Keratinocyte (primary cell): ENCODE measurements at regions not wholly inside any gene's neighbourhood (a gene's known extent, or its start where the extent isn't known, plus 50 kb on each side); places are given as distances from the start of the nearest gene placed in this dataset.

Experiments
- DNase-seq: peaks from one replicate; pipeline ENCODE4 v3.0.0-alpha.2; 2011; ENCODE audit warnings: low read depth, missing footprints, low spot score
- FAIRE-seq: peaks from 2 replicates; lab custom pipeline; 2011; peaks lifted over from hg19 to GRCh38; lab: Jason Lieb, UNC
- H2AFZ ChIP-seq: 2 replicates; pipeline ENCODE4 v1.6.0; 2012; ENCODE audit warnings: low read length, control low read depth, inconsistent platforms; ENCODE audit not compliant: control insufficient read depth
- H3K27ac ChIP-seq: 2 replicates; pipeline ENCODE4 v1.5.1; 2011; ENCODE audit warnings: low read length; ENCODE audit not compliant: control insufficient read depth, insufficient read depth
- H3K27me3 ChIP-seq: 3 replicates; pipeline ENCODE4 v1.6.0; 2011; ENCODE audit warnings: low read length; ENCODE audit not compliant: control insufficient read depth, insufficient read depth; ENCODE audit errors: extremely low read depth
- H3K36me3 ChIP-seq, 2 experiments: 2 replicates in 1 of 2; 3 replicates in 1 of 2; pipeline ENCODE4 v1.5.1; 2011; ENCODE audit warnings: low read length in 2 of 2, mild to moderate bottlenecking in 1 of 2; ENCODE audit not compliant: control insufficient read depth in 2 of 2, insufficient read depth in 2 of 2; ENCODE audit errors: extremely low read depth in 1 of 2
- H3K4me1 ChIP-seq: 3 replicates; pipeline ENCODE4 v1.5.1; 2011; ENCODE audit warnings: low read length; ENCODE audit not compliant: control insufficient read depth, insufficient read depth; ENCODE audit errors: extremely low read depth
- H3K4me2 ChIP-seq: 3 replicates; pipeline ENCODE4 v1.6.0; 2011; ENCODE audit warnings: low read depth, low read length; ENCODE audit not compliant: control insufficient read depth, insufficient read depth; ENCODE audit errors: extremely low read depth
- H3K4me3 ChIP-seq, 3 experiments: fragments of 200-600 bp in 1 of 3; sonication (generic) in 1 of 3; 2 replicates in 2 of 3; 3 replicates in 1 of 3; pipeline ENCODE4 v1.5.1; 2011 to 2016; ENCODE audit warnings: low read length in 3 of 3, mild to moderate bottlenecking in 3 of 3, control low read depth in 2 of 3, inconsistent platforms in 1 of 3, low read depth in 1 of 3, mixed read lengths in 1 of 3, mixed run types in 1 of 3, moderate library complexity in 1 of 3; ENCODE audit not compliant: control insufficient read depth in 2 of 3, insufficient read depth in 2 of 3; ENCODE audit errors: extremely low read depth in 1 of 3
- H3K79me2 ChIP-seq: 2 replicates; pipeline ENCODE4 v1.6.0; 2012; ENCODE audit warnings: low read length; ENCODE audit not compliant: control insufficient read depth, insufficient read depth
- H3K9ac ChIP-seq: 3 replicates; pipeline ENCODE4 v1.6.0; 2011; ENCODE audit warnings: low read length; ENCODE audit not compliant: control insufficient read depth, insufficient read depth; ENCODE audit errors: extremely low read depth
- H3K9me1 ChIP-seq: 3 replicates; pipeline ENCODE4 v1.6.0; 2011; ENCODE audit warnings: low read length; ENCODE audit not compliant: control insufficient read depth, insufficient read depth; ENCODE audit errors: extremely low read depth
- H3K9me3 ChIP-seq: 2 replicates; pipeline ENCODE4 v1.5.1; 2012; ENCODE audit warnings: low read depth, low read length; ENCODE audit not compliant: control insufficient read depth
- H4K20me1 ChIP-seq: 3 replicates; pipeline ENCODE4 v1.6.0; 2011; ENCODE audit warnings: low read length; ENCODE audit not compliant: control insufficient read depth, insufficient read depth; ENCODE audit errors: extremely low read depth
- EZH2 ChIP-seq: IDR thresholded peaks from one replicate; pipeline ENCODE4 v1.6.1; 2012; ENCODE audit warnings: inconsistent platforms, mild to moderate bottlenecking, low read length, moderate library complexity
- dilution Hi-C: fragments of 300-500 bp; cut with MboI; formaldehyde crosslinking; loops from one replicate; pipeline ENCODE4 v1.7.0; 2020; ENCODE audit warnings: low sequenced_read_pairs; ENCODE audit not compliant: extremely low pct_ligation_motif_present
- TF ChIP-seq, protein P1 (sequence below), 3 experiments: IDR thresholded peaks in 1 of 3; conservative IDR thresholded peaks in 1 of 3; optimal IDR thresholded peaks in 1 of 3; 2 replicates in 2 of 3; 3 replicates in 1 of 3; pipeline versions ENCODE3 to v1.5.1; 2011; ENCODE audit warnings: low read length in 3 of 3, mild to moderate bottlenecking in 3 of 3, moderate library complexity in 2 of 3, control low read depth in 1 of 3, inconsistent platforms in 1 of 3; ENCODE audit not compliant: insufficient read depth in 2 of 3; ENCODE audit errors: extremely low read depth in 1 of 3

DNA sequence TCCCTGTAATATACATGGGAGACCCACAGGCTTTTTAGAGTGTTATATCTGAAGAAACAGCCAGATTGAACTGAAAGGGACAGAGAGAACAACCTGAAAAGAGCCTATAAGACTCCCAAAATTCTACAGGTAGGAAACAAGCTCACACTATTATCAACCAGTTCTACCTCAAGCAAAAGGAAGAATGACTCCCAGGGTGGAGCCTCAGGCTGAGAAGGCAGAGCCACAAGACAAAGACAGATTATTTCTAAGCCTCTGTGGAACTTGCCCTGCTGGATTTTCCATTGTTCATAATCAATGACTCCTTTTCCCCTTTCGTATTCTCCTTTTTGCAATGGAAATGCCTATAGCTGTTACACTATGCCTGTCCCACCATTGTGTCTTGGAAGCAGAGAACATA lies 95.1 kb upstream of the LMCD1 start:
- Histone ChIP-seq H3K79me2 (no peaks in the 10 kb centered on the region), H3K9me3 (no peaks in the 10 kb centered on the region), H3K9me1 (no peaks in the 10 kb centered on the region), H3K36me3 (no peaks in the 10 kb centered on the region), H3K4me3 (no peak overlapping the region), H3K27ac (no peak overlapping the region), H4K20me1 (no peaks in the 10 kb centered on the region), H3K4me1 (no peaks in the 10 kb centered on the region), H3K27me3 (no peaks in the 10 kb centered on the region), H3K4me2 (no peak overlapping the region), H2AFZ (no peak overlapping the region), H3K9ac (no peak overlapping the region)
- DNase-seq, result no peak
- no peak for TF ChIP-seq EZH2
- TF ChIP-seq, protein P1, sequence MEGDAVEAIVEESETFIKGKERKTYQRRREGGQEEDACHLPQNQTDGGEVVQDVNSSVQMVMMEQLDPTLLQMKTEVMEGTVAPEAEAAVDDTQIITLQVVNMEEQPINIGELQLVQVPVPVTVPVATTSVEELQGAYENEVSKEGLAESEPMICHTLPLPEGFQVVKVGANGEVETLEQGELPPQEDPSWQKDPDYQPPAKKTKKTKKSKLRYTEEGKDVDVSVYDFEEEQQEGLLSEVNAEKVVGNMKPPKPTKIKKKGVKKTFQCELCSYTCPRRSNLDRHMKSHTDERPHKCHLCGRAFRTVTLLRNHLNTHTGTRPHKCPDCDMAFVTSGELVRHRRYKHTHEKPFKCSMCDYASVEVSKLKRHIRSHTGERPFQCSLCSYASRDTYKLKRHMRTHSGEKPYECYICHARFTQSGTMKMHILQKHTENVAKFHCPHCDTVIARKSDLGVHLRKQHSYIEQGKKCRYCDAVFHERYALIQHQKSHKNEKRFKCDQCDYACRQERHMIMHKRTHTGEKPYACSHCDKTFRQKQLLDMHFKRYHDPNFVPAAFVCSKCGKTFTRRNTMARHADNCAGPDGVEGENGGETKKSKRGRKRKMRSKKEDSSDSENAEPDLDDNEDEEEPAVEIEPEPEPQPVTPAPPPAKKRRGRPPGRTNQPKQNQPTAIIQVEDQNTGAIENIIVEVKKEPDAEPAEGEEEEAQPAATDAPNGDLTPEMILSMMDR (optimal IDR thresholded peaks at IDR 0.05 in 1 of 3, IDR thresholded peaks at IDR 0.05 in 1 of 3, conservative IDR thresholded peaks at IDR 0.05 in 1 of 3; ENCODE audit: extremely low read depth in 1 of 3, insufficient read depth in 2 of 3, low read length in 3 of 3), result no peak
- dilution Hi-C loops, result no loop called here
- FAIRE-seq, result no peak

DNA sequence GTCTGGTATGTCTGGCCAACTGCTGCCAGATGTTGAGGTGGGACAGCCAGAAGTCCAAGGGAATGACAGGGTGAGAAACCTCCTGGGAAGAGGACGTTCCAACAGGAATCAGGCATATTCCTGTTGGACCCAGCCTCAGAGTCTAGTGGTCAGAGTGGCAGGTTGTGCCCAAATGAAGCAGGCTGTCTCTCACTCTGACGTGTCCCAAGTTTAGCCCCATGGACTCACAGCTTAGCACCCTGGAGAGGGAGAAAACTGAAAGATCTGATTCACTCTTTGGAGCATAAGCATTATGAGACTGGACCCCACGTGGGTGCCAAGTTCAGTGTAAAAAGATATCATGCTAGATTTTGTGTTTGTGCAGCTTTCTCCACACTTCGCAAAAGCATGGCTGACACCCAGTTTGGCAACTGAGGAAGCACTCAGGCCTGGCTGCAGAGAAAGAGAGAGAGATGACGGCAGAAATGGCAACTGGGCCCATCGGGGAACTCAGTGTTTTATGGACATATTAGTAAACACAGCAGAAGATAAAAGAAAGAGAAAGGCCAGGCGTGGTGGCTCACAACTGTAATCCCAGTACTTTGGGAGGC lies 88.2 kb upstream of the LMCD1 start:
- no peaks in the 10 kb centered on the region for H3K9me1 ChIP-seq
- H3K4me3 ChIP-seq, result no peak overlapping the region
- DNase-seq (no peak), FAIRE-seq (no peak)
- no peak overlapping the region for H3K4me2 ChIP-seq
- no peaks in the 10 kb centered on the region for H3K4me1 ChIP-seq
- H3K27me3 ChIP-seq, result no peaks in the 10 kb centered on the region
- dilution Hi-C loops, result no loop called here
- no peaks in the 10 kb centered on the region for H3K9me3 ChIP-seq
- H3K79me2 ChIP-seq, result no peaks in the 10 kb centered on the region
- no peaks in the 10 kb centered on the region for H3K36me3 ChIP-seq
- TF ChIP-seq, protein P1 (optimal IDR thresholded peaks at IDR 0.05 in 1 of 3, IDR thresholded peaks at IDR 0.05 in 1 of 3, conservative IDR thresholded peaks at IDR 0.05 in 1 of 3; ENCODE audit: extremely low read depth in 1 of 3, insufficient read depth in 2 of 3, low read length in 3 of 3), result no peak
- no peak for TF ChIP-seq EZH2
- H3K27ac ChIP-seq, result no peak overlapping the region
- H3K9ac ChIP-seq, result no peak overlapping the region
- H4K20me1 ChIP-seq, result no peaks in the 10 kb centered on the region
- no peak overlapping the region for H2AFZ ChIP-seq
